WTC11 (cell line): ENCODE measurements at regions not wholly inside any gene's neighbourhood (a gene's known extent, or its start where the extent isn't known, plus 50 kb on each side); places are given as distances from the start of the nearest gene placed in this dataset.
"Not testable (repeated sequence)": the region's sequence is repeated elsewhere in the genome, so short reads cannot be mapped to it uniquely, and the experiment has no call there.

Experiments
- ATAC-seq: fragments of 200-7000 bp; cut with Tn5 transposase; 2 replicates; pipeline ENCODE4 v1.10.0; 2021; ENCODE audit warnings: mild to moderate bottlenecking, moderate library complexity
- CTCF ChIA-PET: fragments of 300-600 bp; sonication (Branson Sonifier 250); formaldehyde crosslinking; loops from one replicate; lab custom pipeline; 2021; ENCODE audit warnings: antibody characterized with exemption; lab: Charles Lee
- POLR2A ChIA-PET: fragments of 350-600 bp; sonication (Branson Sonifier 250); formaldehyde crosslinking; loops from one replicate; lab custom pipeline; 2021; ENCODE audit warnings: antibody characterized with exemption; lab: Charles Lee
- DNase-seq: peaks from one replicate; pipeline ENCODE4 v3.0.0; 2021; ENCODE audit warnings: low spot score
- H3K27ac Mint-ChIP-seq: 2 replicates; pipeline ENCODE4 v1.8.0; 2021; ENCODE audit warnings: mixed read lengths
- H3K27me3 Mint-ChIP-seq: 2 replicates; pipeline ENCODE4 v1.8.0; 2021; ENCODE audit warnings: low read depth, mild to moderate bottlenecking, moderate library complexity, mixed read lengths
- H3K36me3 Mint-ChIP-seq: 2 replicates; pipeline ENCODE4 v1.8.0; 2021; ENCODE audit warnings: mixed read lengths
- H3K4me1 Mint-ChIP-seq: 2 replicates; pipeline ENCODE4 v1.8.0; 2022; ENCODE audit warnings: mixed read lengths
- H3K4me3 Mint-ChIP-seq: 2 replicates; pipeline ENCODE4 v1.8.0; 2021; ENCODE audit warnings: mild to moderate bottlenecking, moderate library complexity, mixed read lengths
- H3K9me3 Mint-ChIP-seq: 2 replicates; pipeline ENCODE4 v1.8.0; 2021; ENCODE audit warnings: mixed read lengths
- AFF4 ChIP-seq: sonication (generic); formaldehyde crosslinking; IDR thresholded peaks from 2 replicates; pipeline ENCODE4 v1.8.1; 2023; ENCODE audit warnings: mild to moderate bottlenecking, missing genetic modification reagents, borderline replicate concordance
- ATF3 ChIP-seq: sonication (generic); formaldehyde crosslinking; conservative IDR thresholded peaks from 2 replicates; pipeline ENCODE4 v1.8.1; 2022; ENCODE audit warnings: mild to moderate bottlenecking, missing genetic modification reagents
- CREB1 ChIP-seq: sonication (generic); formaldehyde crosslinking; IDR thresholded peaks from 2 replicates; pipeline ENCODE4 v1.8.0; 2023; ENCODE audit warnings: mild to moderate bottlenecking, missing genetic modification reagents
- E2F5 ChIP-seq: sonication (generic); formaldehyde crosslinking; IDR thresholded peaks from 2 replicates; pipeline ENCODE4 v1.8.1; 2022; ENCODE audit warnings: mild to moderate bottlenecking, moderate library complexity, missing genetic modification reagents
- ESRRA ChIP-seq: sonication (generic); formaldehyde crosslinking; IDR thresholded peaks from 2 replicates; pipeline ENCODE4 v1.8.1; 2022; ENCODE audit warnings: mild to moderate bottlenecking, missing genetic modification reagents, borderline replicate concordance
- FOXJ3 ChIP-seq: sonication (generic); formaldehyde crosslinking; IDR thresholded peaks from 2 replicates; pipeline ENCODE4 v1.9.0; 2021; ENCODE audit warnings: missing genetic modification reagents, mild to moderate bottlenecking, borderline replicate concordance
- FOXK1 ChIP-seq: sonication (generic); formaldehyde crosslinking; IDR thresholded peaks from 2 replicates; pipeline ENCODE4 v1.8.0; 2022; ENCODE audit warnings: mild to moderate bottlenecking, moderate library complexity, missing genetic modification reagents
- GRHL2 ChIP-seq: fragments of 250-450 bp; sonication (Bioruptor Pico); IDR thresholded peaks from 2 replicates; pipeline ENCODE4 v1.8.0; 2022; ENCODE audit warnings: mild to moderate bottlenecking, moderate library complexity; ENCODE audit not compliant: insufficient replicate concordance, severe bottlenecking
- JAZF1 ChIP-seq: fragments of 250-450 bp; sonication (Bioruptor Pico); IDR thresholded peaks from 2 replicates; pipeline ENCODE4 v1.9.0; 2021; ENCODE audit warnings: moderate library complexity, mild to moderate bottlenecking, inconsistent platforms
- NFE2L1 ChIP-seq: sonication (generic); formaldehyde crosslinking; IDR thresholded peaks from 2 replicates; pipeline ENCODE4 v1.8.1; 2023; ENCODE audit warnings: missing genetic modification reagents
- NR2C2 ChIP-seq: sonication (generic); formaldehyde crosslinking; IDR thresholded peaks from 2 replicates; pipeline ENCODE4 v1.8.0; 2022; ENCODE audit warnings: mild to moderate bottlenecking, missing genetic modification reagents
- OVOL2 ChIP-seq: fragments of 250-450 bp; sonication (Bioruptor Pico); IDR thresholded peaks from 2 replicates; pipeline ENCODE4 v1.9.0; 2021; ENCODE audit warnings: mild to moderate bottlenecking, borderline replicate concordance
- SMAD3 ChIP-seq: sonication (generic); formaldehyde crosslinking; IDR thresholded peaks from 2 replicates; pipeline ENCODE4 v1.8.0; 2022; ENCODE audit warnings: missing genetic modification reagents, mild to moderate bottlenecking, borderline replicate concordance
- STAT6 ChIP-seq: sonication (generic); formaldehyde crosslinking; conservative IDR thresholded peaks from 2 replicates; pipeline ENCODE4 v1.8.1; 2023; ENCODE audit warnings: mild to moderate bottlenecking, low read depth, missing genetic modification reagents, moderate library complexity
- TEAD1 ChIP-seq: sonication (generic); formaldehyde crosslinking; IDR thresholded peaks from 2 replicates; pipeline ENCODE4 v1.8.0; 2022; ENCODE audit warnings: mild to moderate bottlenecking, missing genetic modification reagents
- ZNF425 ChIP-seq: fragments of 250-450 bp; sonication (Bioruptor Pico); conservative IDR thresholded peaks from 2 replicates; pipeline ENCODE4 v1.9.0; 2021; ENCODE audit warnings: mild to moderate bottlenecking
- ZNF671 ChIP-seq: fragments of 250-450 bp; sonication (Bioruptor Pico); IDR thresholded peaks from 2 replicates; pipeline ENCODE4 v1.8.0; 2021; ENCODE audit warnings: mild to moderate bottlenecking
- TF ChIP-seq, protein P1 (sequence below): fragments of 250-450 bp; sonication (Bioruptor Pico); IDR thresholded peaks from 2 replicates; pipeline ENCODE4 v1.9.0; 2021; ENCODE audit warnings: mild to moderate bottlenecking, borderline replicate concordance
- TF ChIP-seq, protein P2 (sequence below): fragments of 250-450 bp; sonication (Bioruptor Pico); IDR thresholded peaks from 2 replicates; pipeline ENCODE4 v1.9.0; 2021; ENCODE audit warnings: mild to moderate bottlenecking

DNA sequence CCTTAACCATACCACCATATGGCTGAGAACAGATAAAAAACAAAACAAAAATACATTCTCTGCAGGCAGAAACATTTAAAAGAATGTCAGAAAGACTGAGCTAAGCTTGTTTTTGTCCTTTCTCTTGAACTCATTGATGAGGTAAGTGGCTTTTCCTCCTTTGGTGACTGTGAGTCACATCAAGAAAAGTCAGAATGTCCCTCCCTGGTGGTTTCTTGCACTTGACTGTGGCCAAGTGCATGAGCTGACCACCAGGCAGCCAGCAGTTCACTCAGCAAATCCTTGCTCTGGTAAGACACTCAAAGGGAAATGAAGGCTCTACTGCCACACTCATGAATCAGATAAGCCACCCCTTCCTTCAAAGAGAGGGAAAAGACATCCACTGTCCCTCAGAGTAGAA is 970.9 kb downstream of the TAF11L14 start:
- ChIA-PET CTCF (interaction anchor here (0.9 kb wide), 1 partner anchor 139 kb away, joined by 3 read pairs; no protein-coding TSS in a partner anchor), POLR2A (no interaction called here)
- no peak for ATAC-seq
- Mint-ChIP-seq H3K27ac (no peak overlapping the region), H3K36me3 (peaks cover 25% of the 10 kb centered on the region), H3K9me3 (peaks cover 20% of the 10 kb centered on the region), H3K27me3 (no peaks in the 10 kb centered on the region), H3K4me3 (no peak overlapping the region)
- no peak for TF ChIP-seq STAT6 (CRISPR knock-in tag)
- TF ChIP-seq, protein P1, sequence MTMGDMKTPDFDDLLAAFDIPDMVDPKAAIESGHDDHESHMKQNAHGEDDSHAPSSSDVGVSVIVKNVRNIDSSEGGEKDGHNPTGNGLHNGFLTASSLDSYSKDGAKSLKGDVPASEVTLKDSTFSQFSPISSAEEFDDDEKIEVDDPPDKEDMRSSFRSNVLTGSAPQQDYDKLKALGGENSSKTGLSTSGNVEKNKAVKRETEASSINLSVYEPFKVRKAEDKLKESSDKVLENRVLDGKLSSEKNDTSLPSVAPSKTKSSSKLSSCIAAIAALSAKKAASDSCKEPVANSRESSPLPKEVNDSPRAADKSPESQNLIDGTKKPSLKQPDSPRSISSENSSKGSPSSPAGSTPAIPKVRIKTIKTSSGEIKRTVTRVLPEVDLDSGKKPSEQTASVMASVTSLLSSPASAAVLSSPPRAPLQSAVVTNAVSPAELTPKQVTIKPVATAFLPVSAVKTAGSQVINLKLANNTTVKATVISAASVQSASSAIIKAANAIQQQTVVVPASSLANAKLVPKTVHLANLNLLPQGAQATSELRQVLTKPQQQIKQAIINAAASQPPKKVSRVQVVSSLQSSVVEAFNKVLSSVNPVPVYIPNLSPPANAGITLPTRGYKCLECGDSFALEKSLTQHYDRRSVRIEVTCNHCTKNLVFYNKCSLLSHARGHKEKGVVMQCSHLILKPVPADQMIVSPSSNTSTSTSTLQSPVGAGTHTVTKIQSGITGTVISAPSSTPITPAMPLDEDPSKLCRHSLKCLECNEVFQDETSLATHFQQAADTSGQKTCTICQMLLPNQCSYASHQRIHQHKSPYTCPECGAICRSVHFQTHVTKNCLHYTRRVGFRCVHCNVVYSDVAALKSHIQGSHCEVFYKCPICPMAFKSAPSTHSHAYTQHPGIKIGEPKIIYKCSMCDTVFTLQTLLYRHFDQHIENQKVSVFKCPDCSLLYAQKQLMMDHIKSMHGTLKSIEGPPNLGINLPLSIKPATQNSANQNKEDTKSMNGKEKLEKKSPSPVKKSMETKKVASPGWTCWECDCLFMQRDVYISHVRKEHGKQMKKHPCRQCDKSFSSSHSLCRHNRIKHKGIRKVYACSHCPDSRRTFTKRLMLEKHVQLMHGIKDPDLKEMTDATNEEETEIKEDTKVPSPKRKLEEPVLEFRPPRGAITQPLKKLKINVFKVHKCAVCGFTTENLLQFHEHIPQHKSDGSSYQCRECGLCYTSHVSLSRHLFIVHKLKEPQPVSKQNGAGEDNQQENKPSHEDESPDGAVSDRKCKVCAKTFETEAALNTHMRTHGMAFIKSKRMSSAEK (CRISPR knock-in tag): no peak
- TF ChIP-seq ESRRA (CRISPR knock-in tag): no peak
- no peak for TF ChIP-seq TEAD1 (CRISPR knock-in tag)
- TF ChIP-seq CREB1: no peak
- TF ChIP-seq NR2C2 (CRISPR knock-in tag): no peak
- TF ChIP-seq NFE2L1 (CRISPR knock-in tag): no peak
- TF ChIP-seq JAZF1 (CRISPR knock-in tag): no peak
- TF ChIP-seq, all 79 proteins: peak for 0
- H3K4me1 Mint-ChIP-seq: peaks cover 32% of the 10 kb centered on the region
- no peak for DNase-seq

DNA sequence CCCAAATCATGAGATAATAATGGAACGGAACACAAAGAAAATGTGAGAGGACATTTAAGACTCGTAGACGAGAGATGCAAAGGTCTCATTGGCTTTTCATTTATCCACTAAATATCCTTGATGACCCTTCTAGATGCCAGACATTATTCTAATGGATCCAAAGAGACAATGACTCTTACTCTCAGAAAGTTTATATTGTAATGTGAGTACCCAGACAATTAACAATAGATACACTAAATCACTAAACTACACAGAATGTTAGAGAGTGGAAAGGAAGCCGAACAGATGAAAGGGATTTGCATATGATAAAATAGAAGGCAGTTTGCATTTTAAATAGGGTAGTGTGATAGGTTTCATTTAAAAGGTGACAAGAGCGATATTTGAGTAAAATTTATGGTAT is 973.3 kb downstream of the TAF11L14 start:
- POLR2A ChIA-PET: no interaction called here
- TF ChIP-seq, protein P2, sequence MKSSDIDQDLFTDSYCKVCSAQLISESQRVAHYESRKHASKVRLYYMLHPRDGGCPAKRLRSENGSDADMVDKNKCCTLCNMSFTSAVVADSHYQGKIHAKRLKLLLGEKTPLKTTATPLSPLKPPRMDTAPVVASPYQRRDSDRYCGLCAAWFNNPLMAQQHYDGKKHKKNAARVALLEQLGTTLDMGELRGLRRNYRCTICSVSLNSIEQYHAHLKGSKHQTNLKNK (CRISPR knock-in tag): no peak
- TF ChIP-seq ZNF425 (CRISPR knock-in tag) (no peak), SMAD3 (CRISPR knock-in tag) (no peak), ZNF671 (CRISPR knock-in tag) (no peak), FOXK1 (no peak), E2F5 (CRISPR knock-in tag) (no peak), ATF3 (no peak), GRHL2 (CRISPR knock-in tag) (no peak), OVOL2 (no peak), AFF4 (CRISPR knock-in tag) (no peak), FOXJ3 (CRISPR knock-in tag) (no peak)
- TF ChIP-seq, all 79 proteins: peak for 0
- Mint-ChIP-seq H3K4me1 (peaks cover 19% of the 10 kb centered on the region), H3K4me3 (no peak overlapping the region), H3K9me3 (peaks cover 4% of the 10 kb centered on the region; the same call in 1 of the 2 replicates), H3K36me3 (peaks cover 7% of the 10 kb centered on the region), H3K27me3 (no peaks in the 10 kb centered on the region), H3K27ac (no peak overlapping the region)
- CTCF ChIA-PET: no interaction called here
- ATAC-seq (no peak), DNase-seq (no peak)

DNA sequence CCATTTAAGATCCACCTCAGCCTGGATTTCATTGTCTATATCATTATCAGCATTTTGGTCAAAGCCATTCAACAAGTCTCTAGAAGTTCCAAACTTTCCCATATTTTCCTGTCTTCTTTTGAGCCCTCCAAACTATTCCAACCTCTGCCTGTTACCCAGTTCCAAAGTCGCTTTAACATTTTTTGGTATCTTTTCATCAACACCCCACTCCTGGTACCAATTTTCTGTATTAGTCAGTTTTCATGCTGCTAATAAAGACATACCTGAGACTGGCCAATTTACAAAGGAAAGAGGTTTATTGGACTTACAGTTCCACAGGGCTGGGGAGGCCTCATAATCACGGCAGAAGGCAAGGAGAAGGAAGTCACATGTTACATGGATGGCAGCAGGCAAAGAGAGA is 982.9 kb downstream of the TAF11L14 start:
- H3K27me3 Mint-ChIP-seq, H3K4me1 Mint-ChIP-seq, CTCF ChIA-PET, DNase-seq, H3K27ac Mint-ChIP-seq, ATAC-seq, POLR2A ChIA-PET, H3K4me3 Mint-ChIP-seq: not testable (repeated sequence)
- Mint-ChIP-seq H3K36me3 (peaks cover 56% of the 10 kb centered on the region), H3K9me3 (peaks cover 48% of the 10 kb centered on the region)
